ENCODE measurements at regions not wholly inside any gene's neighbourhood (a gene's known extent, or its start where the extent isn't known, plus 50 kb on each side); places are given as distances from the start of the nearest gene placed in this dataset.

DNA sequence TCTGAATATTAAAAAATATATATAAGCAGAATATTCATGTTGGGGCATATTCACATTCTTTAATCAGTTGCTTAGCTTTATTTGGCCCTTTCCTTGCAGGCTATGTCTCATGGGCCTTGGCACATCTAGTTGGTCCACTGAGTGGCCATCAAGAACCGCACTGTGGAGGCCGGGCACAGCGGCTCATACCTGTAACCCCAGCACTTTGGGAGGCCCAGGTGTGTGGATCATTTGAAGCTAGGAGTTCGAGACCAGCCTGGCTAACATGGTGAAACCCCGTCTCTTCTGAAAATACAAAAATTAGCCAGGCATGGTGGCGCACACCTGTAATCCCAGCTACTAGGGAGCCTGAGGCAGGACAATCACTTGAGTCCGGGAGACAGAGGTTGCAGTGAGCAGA, 127.6 kb upstream of the TANK start:
- no peak for ATAC-seq
- TF ChIP-seq GLIS3 (CRISPR knock-in tag; IDR thresholded peaks at IDR 0.05) (no peak), ZFP3 (CRISPR knock-in tag; IDR thresholded peaks at IDR 0.05) (no peak), BACH2 (CRISPR knock-in tag; IDR thresholded peaks at IDR 0.05; ENCODE audit: borderline replicate concordance) (no peak), RARB (CRISPR knock-in tag; IDR thresholded peaks at IDR 0.05) (no peak), SNAI2 (CRISPR knock-in tag; IDR thresholded peaks at IDR 0.05) (no peak)
- TF ChIP-seq, protein P1, sequence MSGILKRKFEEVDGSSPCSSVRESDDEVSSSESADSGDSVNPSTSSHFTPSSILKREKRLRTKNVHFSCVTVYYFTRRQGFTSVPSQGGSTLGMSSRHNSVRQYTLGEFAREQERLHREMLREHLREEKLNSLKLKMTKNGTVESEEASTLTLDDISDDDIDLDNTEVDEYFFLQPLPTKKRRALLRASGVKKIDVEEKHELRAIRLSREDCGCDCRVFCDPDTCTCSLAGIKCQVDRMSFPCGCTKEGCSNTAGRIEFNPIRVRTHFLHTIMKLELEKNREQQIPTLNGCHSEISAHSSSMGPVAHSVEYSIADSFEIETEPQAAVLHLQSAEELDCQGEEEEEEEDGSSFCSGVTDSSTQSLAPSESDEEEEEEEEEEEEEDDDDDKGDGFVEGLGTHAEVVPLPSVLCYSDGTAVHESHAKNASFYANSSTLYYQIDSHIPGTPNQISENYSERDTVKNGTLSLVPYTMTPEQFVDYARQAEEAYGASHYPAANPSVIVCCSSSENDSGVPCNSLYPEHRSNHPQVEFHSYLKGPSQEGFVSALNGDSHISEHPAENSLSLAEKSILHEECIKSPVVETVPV (CRISPR knock-in tag; IDR thresholded peaks at IDR 0.05), result no peak
- TF ChIP-seq, protein P2, sequence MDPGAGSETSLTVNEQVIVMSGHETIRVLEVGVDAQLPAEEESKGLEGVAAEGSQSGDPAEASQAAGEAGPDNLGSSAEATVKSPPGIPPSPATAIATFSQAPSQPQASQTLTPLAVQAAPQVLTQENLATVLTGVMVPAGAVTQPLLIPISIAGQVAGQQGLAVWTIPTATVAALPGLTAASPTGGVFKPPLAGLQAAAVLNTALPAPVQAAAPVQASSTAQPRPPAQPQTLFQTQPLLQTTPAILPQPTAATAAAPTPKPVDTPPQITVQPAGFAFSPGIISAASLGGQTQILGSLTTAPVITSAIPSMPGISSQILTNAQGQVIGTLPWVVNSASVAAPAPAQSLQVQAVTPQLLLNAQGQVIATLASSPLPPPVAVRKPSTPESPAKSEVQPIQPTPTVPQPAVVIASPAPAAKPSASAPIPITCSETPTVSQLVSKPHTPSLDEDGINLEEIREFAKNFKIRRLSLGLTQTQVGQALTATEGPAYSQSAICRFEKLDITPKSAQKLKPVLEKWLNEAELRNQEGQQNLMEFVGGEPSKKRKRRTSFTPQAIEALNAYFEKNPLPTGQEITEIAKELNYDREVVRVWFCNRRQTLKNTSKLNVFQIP (CRISPR knock-in tag; IDR thresholded peaks at IDR 0.05; ENCODE audit: borderline replicate concordance, low read depth), result no peak

DNA sequence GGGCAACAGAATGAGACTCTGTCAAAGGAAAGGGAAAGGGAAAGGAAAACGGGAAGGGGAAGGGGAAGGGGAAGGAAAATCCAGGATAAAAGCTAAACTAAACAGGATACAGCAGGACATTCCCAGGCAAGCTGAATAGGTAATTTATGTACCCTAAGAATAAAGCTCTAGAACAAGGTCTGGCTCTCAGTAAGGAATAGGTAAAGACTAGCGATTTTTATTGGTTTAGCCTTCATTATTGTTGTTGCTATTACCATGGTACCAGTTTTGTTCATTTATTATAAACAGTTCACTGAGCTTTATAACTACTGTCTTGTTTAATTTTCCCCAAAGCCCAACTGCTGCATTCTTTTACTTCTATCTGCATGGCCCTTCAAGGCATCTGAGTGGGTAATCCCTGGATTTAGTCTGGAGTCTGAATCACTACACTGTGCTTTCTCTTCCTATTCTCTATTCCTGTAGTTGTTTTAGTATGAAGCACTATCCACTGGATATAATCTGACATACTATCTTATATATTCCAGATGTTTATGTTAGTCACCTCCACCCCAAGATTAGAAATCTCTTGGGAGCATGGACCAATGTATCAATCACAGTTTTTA, 127.1 kb upstream of the TANK start:
- no peak for ATAC-seq

More for the DNA sequence above, 127.1 kb upstream of the TANK start:
- TF ChIP-seq ZC3H10 (CRISPR knock-in tag; IDR thresholded peaks at IDR 0.05), result no peak
- TF ChIP-seq BACH2 (CRISPR knock-in tag; IDR thresholded peaks at IDR 0.05; ENCODE audit: borderline replicate concordance), result no peak
- no peak for TF ChIP-seq ZNF8 (CRISPR knock-in tag; IDR thresholded peaks at IDR 0.05)
- no peak for TF ChIP-seq ISL1 (CRISPR knock-in tag; IDR thresholded peaks at IDR 0.05)
- TF ChIP-seq PPARA (CRISPR knock-in tag; IDR thresholded peaks at IDR 0.05; ENCODE audit: borderline replicate concordance), result no peak
- TF ChIP-seq ZFP3 (CRISPR knock-in tag; IDR thresholded peaks at IDR 0.05), result no peak
- TF ChIP-seq, protein P3, sequence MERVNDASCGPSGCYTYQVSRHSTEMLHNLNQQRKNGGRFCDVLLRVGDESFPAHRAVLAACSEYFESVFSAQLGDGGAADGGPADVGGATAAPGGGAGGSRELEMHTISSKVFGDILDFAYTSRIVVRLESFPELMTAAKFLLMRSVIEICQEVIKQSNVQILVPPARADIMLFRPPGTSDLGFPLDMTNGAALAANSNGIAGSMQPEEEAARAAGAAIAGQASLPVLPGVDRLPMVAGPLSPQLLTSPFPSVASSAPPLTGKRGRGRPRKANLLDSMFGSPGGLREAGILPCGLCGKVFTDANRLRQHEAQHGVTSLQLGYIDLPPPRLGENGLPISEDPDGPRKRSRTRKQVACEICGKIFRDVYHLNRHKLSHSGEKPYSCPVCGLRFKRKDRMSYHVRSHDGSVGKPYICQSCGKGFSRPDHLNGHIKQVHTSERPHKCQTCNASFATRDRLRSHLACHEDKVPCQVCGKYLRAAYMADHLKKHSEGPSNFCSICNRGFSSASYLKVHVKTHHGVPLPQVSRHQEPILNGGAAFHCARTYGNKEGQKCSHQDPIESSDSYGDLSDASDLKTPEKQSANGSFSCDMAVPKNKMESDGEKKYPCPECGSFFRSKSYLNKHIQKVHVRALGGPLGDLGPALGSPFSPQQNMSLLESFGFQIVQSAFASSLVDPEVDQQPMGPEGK (CRISPR knock-in tag; IDR thresholded peaks at IDR 0.05; ENCODE audit: borderline replicate concordance), result no peak
- TF ChIP-seq, protein P4, sequence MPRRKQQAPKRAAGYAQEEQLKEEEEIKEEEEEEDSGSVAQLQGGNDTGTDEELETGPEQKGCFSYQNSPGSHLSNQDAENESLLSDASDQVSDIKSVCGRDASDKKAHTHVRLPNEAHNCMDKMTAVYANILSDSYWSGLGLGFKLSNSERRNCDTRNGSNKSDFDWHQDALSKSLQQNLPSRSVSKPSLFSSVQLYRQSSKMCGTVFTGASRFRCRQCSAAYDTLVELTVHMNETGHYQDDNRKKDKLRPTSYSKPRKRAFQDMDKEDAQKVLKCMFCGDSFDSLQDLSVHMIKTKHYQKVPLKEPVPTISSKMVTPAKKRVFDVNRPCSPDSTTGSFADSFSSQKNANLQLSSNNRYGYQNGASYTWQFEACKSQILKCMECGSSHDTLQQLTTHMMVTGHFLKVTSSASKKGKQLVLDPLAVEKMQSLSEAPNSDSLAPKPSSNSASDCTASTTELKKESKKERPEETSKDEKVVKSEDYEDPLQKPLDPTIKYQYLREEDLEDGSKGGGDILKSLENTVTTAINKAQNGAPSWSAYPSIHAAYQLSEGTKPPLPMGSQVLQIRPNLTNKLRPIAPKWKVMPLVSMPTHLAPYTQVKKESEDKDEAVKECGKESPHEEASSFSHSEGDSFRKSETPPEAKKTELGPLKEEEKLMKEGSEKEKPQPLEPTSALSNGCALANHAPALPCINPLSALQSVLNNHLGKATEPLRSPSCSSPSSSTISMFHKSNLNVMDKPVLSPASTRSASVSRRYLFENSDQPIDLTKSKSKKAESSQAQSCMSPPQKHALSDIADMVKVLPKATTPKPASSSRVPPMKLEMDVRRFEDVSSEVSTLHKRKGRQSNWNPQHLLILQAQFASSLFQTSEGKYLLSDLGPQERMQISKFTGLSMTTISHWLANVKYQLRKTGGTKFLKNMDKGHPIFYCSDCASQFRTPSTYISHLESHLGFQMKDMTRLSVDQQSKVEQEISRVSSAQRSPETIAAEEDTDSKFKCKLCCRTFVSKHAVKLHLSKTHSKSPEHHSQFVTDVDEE (CRISPR knock-in tag; IDR thresholded peaks at IDR 0.05), result no peak
- TF ChIP-seq, protein P2 (CRISPR knock-in tag; IDR thresholded peaks at IDR 0.05; ENCODE audit: borderline replicate concordance, low read depth), result no peak
- TF ChIP-seq ZFP30 (CRISPR knock-in tag; IDR thresholded peaks at IDR 0.05), result no peak
- TF ChIP-seq RARB (CRISPR knock-in tag; IDR thresholded peaks at IDR 0.05), result no peak
- no peak for TF ChIP-seq ESRRG (CRISPR knock-in tag; IDR thresholded peaks at IDR 0.05)
- no peak for TF ChIP-seq SNAI2 (CRISPR knock-in tag; IDR thresholded peaks at IDR 0.05)
- TF ChIP-seq TCF4 (CRISPR knock-in tag; IDR thresholded peaks at IDR 0.05; ENCODE audit: borderline replicate concordance), result no peak
- TF ChIP-seq, protein P5, sequence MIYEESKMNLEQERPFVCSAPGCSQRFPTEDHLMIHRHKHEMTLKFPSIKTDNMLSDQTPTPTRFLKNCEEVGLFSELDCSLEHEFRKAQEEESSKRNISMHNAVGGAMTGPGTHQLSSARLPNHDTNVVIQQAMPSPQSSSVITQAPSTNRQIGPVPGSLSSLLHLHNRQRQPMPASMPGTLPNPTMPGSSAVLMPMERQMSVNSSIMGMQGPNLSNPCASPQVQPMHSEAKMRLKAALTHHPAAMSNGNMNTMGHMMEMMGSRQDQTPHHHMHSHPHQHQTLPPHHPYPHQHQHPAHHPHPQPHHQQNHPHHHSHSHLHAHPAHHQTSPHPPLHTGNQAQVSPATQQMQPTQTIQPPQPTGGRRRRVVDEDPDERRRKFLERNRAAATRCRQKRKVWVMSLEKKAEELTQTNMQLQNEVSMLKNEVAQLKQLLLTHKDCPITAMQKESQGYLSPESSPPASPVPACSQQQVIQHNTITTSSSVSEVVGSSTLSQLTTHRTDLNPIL (CRISPR knock-in tag; IDR thresholded peaks at IDR 0.05; ENCODE audit: low read depth), result no peak
- TF ChIP-seq OSR1 (CRISPR knock-in tag; IDR thresholded peaks at IDR 0.05), result no peak
- no peak for TF ChIP-seq ARNTL (CRISPR knock-in tag; IDR thresholded peaks at IDR 0.05; ENCODE audit: borderline replicate concordance, low read depth)

All from SK-N-SH treated with all-trans-retinoic acid at 6 μM for 48 hours (cell line).